ENCODE measurements at regions not wholly inside any gene's neighbourhood (a gene's known extent, or its start where the extent isn't known, plus 50 kb on each side); places are given as distances from the start of the nearest gene placed in this dataset.

GRCh38 chr14:58820032-58820431, 182.3 kb downstream of the DACT1 start:
- no peak for TF ChIP-seq CTCF (conservative IDR thresholded peaks at IDR 0.05)
- TF ChIP-seq EZH2 (IDR thresholded peaks at IDR 0.05; ENCODE audit: low read depth) = no peak
